NB4 (cell line): ENCODE measurements at regions not wholly inside any gene's neighbourhood (a gene's known extent, or its start where the extent isn't known, plus 50 kb on each side); places are given as distances from the start of the nearest gene placed in this dataset.

Experiments
- MAX ChIP-seq: IDR thresholded peaks from 2 replicates; pipeline ENCODE4 v1.6.1; 2011; ENCODE audit warnings: low read depth, low read length
- TF ChIP-seq, protein P1 (sequence below): IDR thresholded peaks from one replicate; pipeline ENCODE4 v1.5.1; 2012; ENCODE audit warnings: low read depth, low read length

GRCh38 chr14:94702629-94703028, 67.3 kb downstream of the GSC start:
- TF ChIP-seq MAX, result no peak
- TF ChIP-seq, protein P1, sequence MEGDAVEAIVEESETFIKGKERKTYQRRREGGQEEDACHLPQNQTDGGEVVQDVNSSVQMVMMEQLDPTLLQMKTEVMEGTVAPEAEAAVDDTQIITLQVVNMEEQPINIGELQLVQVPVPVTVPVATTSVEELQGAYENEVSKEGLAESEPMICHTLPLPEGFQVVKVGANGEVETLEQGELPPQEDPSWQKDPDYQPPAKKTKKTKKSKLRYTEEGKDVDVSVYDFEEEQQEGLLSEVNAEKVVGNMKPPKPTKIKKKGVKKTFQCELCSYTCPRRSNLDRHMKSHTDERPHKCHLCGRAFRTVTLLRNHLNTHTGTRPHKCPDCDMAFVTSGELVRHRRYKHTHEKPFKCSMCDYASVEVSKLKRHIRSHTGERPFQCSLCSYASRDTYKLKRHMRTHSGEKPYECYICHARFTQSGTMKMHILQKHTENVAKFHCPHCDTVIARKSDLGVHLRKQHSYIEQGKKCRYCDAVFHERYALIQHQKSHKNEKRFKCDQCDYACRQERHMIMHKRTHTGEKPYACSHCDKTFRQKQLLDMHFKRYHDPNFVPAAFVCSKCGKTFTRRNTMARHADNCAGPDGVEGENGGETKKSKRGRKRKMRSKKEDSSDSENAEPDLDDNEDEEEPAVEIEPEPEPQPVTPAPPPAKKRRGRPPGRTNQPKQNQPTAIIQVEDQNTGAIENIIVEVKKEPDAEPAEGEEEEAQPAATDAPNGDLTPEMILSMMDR, result no peak
